ENCODE measurements at regions not wholly inside any gene's neighbourhood (a gene's known extent, or its start where the extent isn't known, plus 50 kb on each side); places are given as distances from the start of the nearest gene placed in this dataset.

- no peak for TF ChIP-seq TCF12 (IDR thresholded peaks at IDR 0.05; ENCODE audit: low read depth)
- TF ChIP-seq MAX (IDR thresholded peaks at IDR 0.05), result no peak
- no peak for TF ChIP-seq RAD21 (IDR thresholded peaks at IDR 0.05; ENCODE audit: low read depth)
- TF ChIP-seq CEBPB (IDR thresholded peaks at IDR 0.05), result no peak
- TF ChIP-seq EP300 (IDR thresholded peaks at IDR 0.05; ENCODE audit: borderline replicate concordance), result no peak
- TF ChIP-seq EGR1 (IDR thresholded peaks at IDR 0.05), result no peak
- TF ChIP-seq TAF1 (IDR thresholded peaks at IDR 0.05; ENCODE audit: low read depth), result no peak
- no peak for TF ChIP-seq REST (IDR thresholded peaks at IDR 0.05; ENCODE audit: low read depth)
These were observed 219.3 kb upstream of the TMEFF2 start for GRCh38 chr2:192413812-192414681.
